HL-60 (cell line): ENCODE measurements at regions not wholly inside any gene's neighbourhood (a gene's known extent, or its start where the extent isn't known, plus 50 kb on each side); places are given as distances from the start of the nearest gene placed in this dataset.

Source experiments
- DNase-seq, 2 experiments: peaks; one replicate each; pipeline ENCODE4 v3.0.0-alpha.2; 2010 to 2020; ENCODE audit warnings: low read depth in 1 of 2, low spot score in 1 of 2
- H3K27ac ChIP-seq: fragments of 250-450 bp; sonication (Bioruptor Pico); replicated peaks from 2 replicates; pipeline ENCODE4 v1.5.1; 2020; ENCODE audit warnings: mild to moderate bottlenecking, moderate library complexity
- H3K27me3 ChIP-seq: fragments of 250-450 bp; sonication (Bioruptor Pico); 2 replicates; pipeline ENCODE4 v1.5.1; 2021; ENCODE audit warnings: mild to moderate bottlenecking, moderate library complexity; ENCODE audit not compliant: insufficient read depth, poor library complexity, severe bottlenecking
- H3K4me3 ChIP-seq: replicated peaks from 2 replicates; pipeline ENCODE4 v1.5.1; 2011; ENCODE audit warnings: mild to moderate bottlenecking, control low read depth, low read length; ENCODE audit not compliant: insufficient read depth
- CTCF ChIP-seq: IDR thresholded peaks from one replicate; pipeline ENCODE4 v1.5.1; 2011; ENCODE audit warnings: low read length, control low read depth, inconsistent platforms; ENCODE audit not compliant: insufficient read depth
- GABPA ChIP-seq: IDR thresholded peaks from 2 replicates; pipeline ENCODE4 v1.6.1; 2012; ENCODE audit warnings: low read depth
- POLR2AphosphoS5 ChIP-seq: IDR thresholded peaks from 2 replicates; pipeline ENCODE4 v1.6.1; 2012; ENCODE audit warnings: low read depth
- REST ChIP-seq: IDR thresholded peaks from 2 replicates; pipeline ENCODE4 v1.6.1; 2012; ENCODE audit warnings: low read depth; ENCODE audit not compliant: insufficient replicate concordance
- SPI1 ChIP-seq: IDR thresholded peaks from 2 replicates; pipeline ENCODE4 v1.6.1; 2012; ENCODE audit warnings: low read depth, mild to moderate bottlenecking, borderline replicate concordance

- Histone ChIP-seq H3K27ac (no peak overlapping the region), H3K27me3 (no peaks in the 10 kb centered on the region), H3K4me3 (no peak overlapping the region)
- no peak for DNase-seq
- TF ChIP-seq GABPA (no peak), SPI1 (no peak), CTCF (no peak), REST (no peak), POLR2AphosphoS5 (no peak)
Measured at GRCh38 chr6:23870496-23870895, 255.5 kb upstream of the NRSN1 start.

GRCh38 chr6:23873161-23873560 is 252.9 kb upstream of the NRSN1 start:
- DNase-seq, result no peak
- H3K27ac ChIP-seq, result no peak overlapping the region
- TF ChIP-seq GABPA (no peak), REST (no peak), POLR2AphosphoS5 (no peak), SPI1 (no peak), CTCF (no peak)
- H3K4me3 ChIP-seq, result no peak overlapping the region
- no peaks in the 10 kb centered on the region for H3K27me3 ChIP-seq

- Histone ChIP-seq H3K27me3 (no peaks in the 10 kb centered on the region), H3K4me3 (no peak overlapping the region), H3K27ac (no peak overlapping the region)
- no peak for TF ChIP-seq REST
- TF ChIP-seq SPI1, result no peak
- no peak for TF ChIP-seq CTCF
- no peak for TF ChIP-seq GABPA
- TF ChIP-seq POLR2AphosphoS5, result no peak
- no peak for DNase-seq
Measured at GRCh38 chr6:23875006-23875405, 251.0 kb upstream of the NRSN1 start.
